Liver (tissue), 8 donors: ENCODE measurements at regions not wholly inside any gene's neighbourhood (a gene's known extent, or its start where the extent isn't known, plus 50 kb on each side); places are given as distances from the start of the nearest gene placed in this dataset.

Experiments used
- DNase-seq: peaks from one replicate; pipeline ENCODE4 v3.0.0-alpha.2; 2017; ENCODE audit warnings: low spot score
- H3K27ac ChIP-seq, 2 donors: one replicate each; pipeline ENCODE4 v1.7.0; 2013; ENCODE audit warnings: inconsistent platforms in 2 of 2, low read length in 2 of 2, control low read depth in 1 of 2, low read depth in 1 of 2, mild to moderate bottlenecking in 1 of 2
- H3K27me3 ChIP-seq, 4 donors: one replicate each; pipeline versions ENCODE4 v1.6.1 to v1.7.0; 2013; ENCODE audit warnings: low read length in 3 of 4, inconsistent platforms in 1 of 4, mild to moderate bottlenecking in 1 of 4, moderate library complexity in 1 of 4; ENCODE audit not compliant: control insufficient read depth in 4 of 4, insufficient read depth in 4 of 4
- H3K36me3 ChIP-seq, 4 donors: one replicate each; pipeline versions ENCODE4 v1.6.1 to v1.7.0; 2013; ENCODE audit warnings: low read length in 3 of 4, mild to moderate bottlenecking in 3 of 4, low read depth in 1 of 4, moderate library complexity in 1 of 4; ENCODE audit not compliant: control insufficient read depth in 4 of 4, insufficient read depth in 3 of 4
- H3K4me1 ChIP-seq, 4 donors: one replicate each; pipeline versions ENCODE4 v1.6.1 to v1.7.0; 2013; ENCODE audit warnings: low read length in 3 of 4, mild to moderate bottlenecking in 3 of 4, moderate library complexity in 1 of 4; ENCODE audit not compliant: control insufficient read depth in 4 of 4, insufficient read depth in 4 of 4
- H3K4me3 ChIP-seq, 3 donors: one replicate each; pipeline versions ENCODE4 v1.6.1 to v1.7.0; 2013; ENCODE audit warnings: low read length in 3 of 3, control low read depth in 1 of 3, low read depth in 1 of 3, mild to moderate bottlenecking in 1 of 3
- H3K9ac ChIP-seq, 2 donors: one replicate each; pipeline ENCODE4 v1.7.0; 2013; ENCODE audit warnings: low read length in 2 of 2, mild to moderate bottlenecking in 2 of 2, moderate library complexity in 2 of 2, control low read depth in 1 of 2, low read depth in 1 of 2
- H3K9me3 ChIP-seq, 4 donors: one replicate each; pipeline versions ENCODE4 v1.6.1 to v1.7.0; 2013; ENCODE audit warnings: low read length in 3 of 4; ENCODE audit not compliant: control insufficient read depth in 4 of 4
- FOXA1 ChIP-seq: IDR thresholded peaks from 2 replicates; pipeline ENCODE4 v1.6.1; 2016; ENCODE audit warnings: antibody characterized with exemption
- GABPA ChIP-seq, 2 donors: IDR thresholded peaks in 1 of 2; conservative IDR thresholded peaks in 1 of 2; 2 replicates each; pipeline ENCODE4 v1.6.1; 2016; ENCODE audit warnings: antibody characterized with exemption in 2 of 2, mild to moderate bottlenecking in 1 of 2, moderate library complexity in 1 of 2
- HNF4A ChIP-seq, 2 donors: conservative IDR thresholded peaks; 2 replicates each; pipeline ENCODE4 v1.6.1; 2016; ENCODE audit warnings: antibody characterized with exemption in 2 of 2, mild to moderate bottlenecking in 2 of 2
- JUND ChIP-seq, 2 donors: IDR thresholded peaks; 2 replicates each; pipeline ENCODE4 v1.6.1; 2016; ENCODE audit warnings: antibody characterized with exemption in 2 of 2
- NR2F2 ChIP-seq: IDR thresholded peaks from 2 replicates; pipeline ENCODE4 v1.6.1; 2016; ENCODE audit warnings: antibody characterized with exemption
- RXRA ChIP-seq, 2 donors: IDR thresholded peaks; 2 replicates each; pipeline ENCODE4 v1.6.1; 2017 to 2018; ENCODE audit warnings: antibody characterized with exemption in 2 of 2, mild to moderate bottlenecking in 1 of 2
- SP1 ChIP-seq: IDR thresholded peaks from 2 replicates; pipeline ENCODE4 v1.6.1; 2018; ENCODE audit warnings: antibody characterized with exemption, mild to moderate bottlenecking
- TAF1 ChIP-seq: conservative IDR thresholded peaks from 2 replicates; pipeline ENCODE4 v1.6.1; 2016; ENCODE audit warnings: antibody characterized with exemption, mild to moderate bottlenecking
- YY1 ChIP-seq: IDR thresholded peaks from 2 replicates; pipeline ENCODE4 v1.6.1; 2016; ENCODE audit warnings: antibody characterized with exemption, mild to moderate bottlenecking
- WGBS: extraction: QIAGEN DNeasy Blood & Tissue Kit; methylation state at CpG from one replicate; pipeline ENCODE4 v1.1.7; 2013; 5-methylcytosine and 5-hydroxymethylcytosine counted together
- TF ChIP-seq, protein P1 (sequence below): IDR thresholded peaks from 2 replicates; pipeline ENCODE4 v1.6.1; 2016; ENCODE audit warnings: antibody characterized with exemption
- TF ChIP-seq, protein P2 (sequence below): IDR thresholded peaks from 2 replicates; pipeline ENCODE4 v1.6.1; 2016; ENCODE audit warnings: antibody characterized with exemption
- TF ChIP-seq, protein P3 (sequence below): IDR thresholded peaks from 2 replicates; pipeline ENCODE4 v1.6.1; 2016; ENCODE audit warnings: antibody characterized with exemption
- TF ChIP-seq, protein P4 (sequence below): fragments of 150-350 bp; IDR thresholded peaks from 2 replicates; pipeline ENCODE4 v1.5.1; 2017; ENCODE audit warnings: improper control_type of control experiment, low read depth, low read length; ENCODE audit not compliant: missing input control
- donor health status: healthy.
- donor health status: healthy.
- donor health status: healthy.
- donor health status: healthy.
- donor health status: healthy.

DNA sequence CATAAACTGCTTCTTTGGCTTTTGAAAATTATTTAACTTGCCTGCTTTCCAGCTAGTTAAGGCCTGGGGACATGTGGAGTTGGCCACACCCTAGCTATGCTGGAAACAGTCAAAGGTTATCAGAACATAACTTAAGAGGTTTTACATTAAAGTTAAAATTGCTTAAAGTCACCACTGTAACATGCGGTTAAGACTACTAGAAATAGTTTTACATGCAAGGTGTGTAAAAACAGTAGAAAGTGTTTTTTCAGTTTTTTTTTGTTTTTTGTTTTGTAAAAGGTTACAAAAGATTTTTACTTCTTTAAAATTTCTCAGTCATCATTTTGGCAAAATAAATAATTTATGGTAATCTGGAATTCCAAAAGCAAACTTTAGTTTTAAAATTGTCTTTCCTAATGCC lies 763.1 kb downstream of the UQCRFS1 start (continued):
- TF ChIP-seq, protein P1, sequence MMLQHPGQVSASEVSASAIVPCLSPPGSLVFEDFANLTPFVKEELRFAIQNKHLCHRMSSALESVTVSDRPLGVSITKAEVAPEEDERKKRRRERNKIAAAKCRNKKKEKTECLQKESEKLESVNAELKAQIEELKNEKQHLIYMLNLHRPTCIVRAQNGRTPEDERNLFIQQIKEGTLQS: no peak

DNA sequence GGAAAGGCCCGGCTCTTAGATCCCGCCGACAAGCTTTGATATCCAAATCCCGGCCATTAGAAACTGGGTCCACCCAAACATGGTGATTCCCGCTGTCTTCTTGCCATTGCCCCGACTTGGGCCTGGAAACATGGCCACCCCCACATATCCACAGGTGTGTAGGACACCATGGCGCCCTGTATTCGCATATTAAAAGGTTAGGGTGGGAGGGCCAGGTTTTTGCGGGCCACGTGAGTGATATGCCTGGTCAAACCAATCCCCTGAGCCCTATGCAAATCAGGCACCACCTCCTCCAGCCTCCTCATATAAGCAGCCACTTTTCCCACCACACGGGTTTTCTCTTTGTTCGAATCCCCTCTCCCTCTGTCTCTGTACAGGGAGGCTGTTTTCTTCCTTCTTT lies 766.4 kb downstream of the UQCRFS1 start:
- H3K9ac ChIP-seq: no peak overlapping the region
- no peak for DNase-seq
- no peaks in the 10 kb centered on the region for H3K36me3 ChIP-seq
- no peak overlapping the region for H3K4me3 ChIP-seq
- WGBS: 91% methylated on average over 12 of the region's 12 CpGs
- no peak overlapping the region for H3K27ac ChIP-seq
- H3K9me3 ChIP-seq: no peaks in the 10 kb centered on the region
- no peaks in the 10 kb centered on the region for H3K27me3 ChIP-seq
- no peaks in the 10 kb centered on the region for H3K4me1 ChIP-seq
- TF ChIP-seq, protein P2, sequence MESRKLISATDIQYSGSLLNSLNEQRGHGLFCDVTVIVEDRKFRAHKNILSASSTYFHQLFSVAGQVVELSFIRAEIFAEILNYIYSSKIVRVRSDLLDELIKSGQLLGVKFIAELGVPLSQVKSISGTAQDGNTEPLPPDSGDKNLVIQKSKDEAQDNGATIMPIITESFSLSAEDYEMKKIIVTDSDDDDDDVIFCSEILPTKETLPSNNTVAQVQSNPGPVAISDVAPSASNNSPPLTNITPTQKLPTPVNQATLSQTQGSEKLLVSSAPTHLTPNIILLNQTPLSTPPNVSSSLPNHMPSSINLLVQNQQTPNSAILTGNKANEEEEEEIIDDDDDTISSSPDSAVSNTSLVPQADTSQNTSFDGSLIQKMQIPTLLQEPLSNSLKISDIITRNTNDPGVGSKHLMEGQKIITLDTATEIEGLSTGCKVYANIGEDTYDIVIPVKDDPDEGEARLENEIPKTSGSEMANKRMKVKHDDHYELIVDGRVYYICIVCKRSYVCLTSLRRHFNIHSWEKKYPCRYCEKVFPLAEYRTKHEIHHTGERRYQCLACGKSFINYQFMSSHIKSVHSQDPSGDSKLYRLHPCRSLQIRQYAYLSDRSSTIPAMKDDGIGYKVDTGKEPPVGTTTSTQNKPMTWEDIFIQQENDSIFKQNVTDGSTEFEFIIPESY: no peak
- TF ChIP-seq, protein P1: no peak
- TF ChIP-seq, protein P3, sequence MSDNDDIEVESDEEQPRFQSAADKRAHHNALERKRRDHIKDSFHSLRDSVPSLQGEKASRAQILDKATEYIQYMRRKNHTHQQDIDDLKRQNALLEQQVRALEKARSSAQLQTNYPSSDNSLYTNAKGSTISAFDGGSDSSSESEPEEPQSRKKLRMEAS: no peak
- TF ChIP-seq NR2F2: no peak

DNA sequence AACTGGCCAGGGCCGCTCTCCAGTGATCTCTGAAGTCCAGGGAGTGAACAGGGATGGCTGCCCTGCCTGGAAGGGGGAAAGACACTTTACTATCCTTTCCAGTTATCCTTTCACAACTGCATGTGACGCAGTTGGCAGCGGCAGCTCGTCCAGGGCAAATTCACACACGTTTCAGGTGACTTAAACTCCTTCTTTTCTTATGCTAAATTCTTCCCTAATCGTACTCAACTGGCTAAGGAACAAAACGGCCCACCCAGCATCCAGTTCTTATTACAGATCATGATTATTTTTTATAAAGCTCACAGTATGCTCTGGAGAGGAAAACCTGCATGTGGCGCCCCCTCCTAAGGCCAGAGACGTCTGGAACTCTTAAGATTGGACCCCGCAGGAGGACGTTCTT lies 767.1 kb downstream of the UQCRFS1 start:
- WGBS: 80% methylated on average over 11 of the region's 11 CpGs
- H3K9me3 ChIP-seq: no peaks in the 10 kb centered on the region
- no peak for DNase-seq
- no peak overlapping the region for H3K9ac ChIP-seq
- TF ChIP-seq TAF1: no peak
- no peak for TF ChIP-seq HNF4A (conservative IDR thresholded peaks at IDR 0.05)
- TF ChIP-seq, protein P1: no peak
- TF ChIP-seq NR2F2: no peak
- no peak for TF ChIP-seq YY1
- TF ChIP-seq SP1: no peak
- H3K4me3 ChIP-seq: no peak overlapping the region
- H3K27ac ChIP-seq: no peak overlapping the region
- no peaks in the 10 kb centered on the region for H3K36me3 ChIP-seq
- H3K4me1 ChIP-seq: no peaks in the 10 kb centered on the region
- H3K27me3 ChIP-seq: no peaks in the 10 kb centered on the region

DNA sequence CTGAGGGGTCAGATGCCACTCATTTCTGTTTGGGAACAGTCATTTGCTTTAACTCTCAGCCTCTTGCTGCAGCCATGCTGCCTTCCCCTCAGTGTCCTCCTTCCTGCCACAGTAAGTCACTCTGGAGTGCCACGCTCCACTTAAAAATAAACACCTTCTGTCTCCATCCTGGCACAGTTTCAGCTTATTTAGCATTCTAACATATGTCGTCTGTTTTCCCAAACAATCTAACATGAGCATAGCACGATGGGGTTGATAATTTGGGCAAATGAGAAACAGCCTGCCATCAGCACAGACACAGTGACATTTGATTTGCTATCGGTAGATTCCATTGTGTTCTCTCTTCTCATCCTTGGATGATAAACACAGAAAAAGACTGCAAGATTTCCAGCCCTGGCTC lies 768.6 kb downstream of the UQCRFS1 start:
- WGBS: 70% methylated on average over 4 of the region's 4 CpGs
- Histone ChIP-seq H3K27me3 (no peaks in the 10 kb centered on the region), H3K4me1 (no peaks in the 10 kb centered on the region), H3K9ac (no peak overlapping the region), H3K9me3 (no peaks in the 10 kb centered on the region), H3K36me3 (no peaks in the 10 kb centered on the region), H3K4me3 (no peak overlapping the region), H3K27ac (no peak overlapping the region)
- TF ChIP-seq, protein P4, sequence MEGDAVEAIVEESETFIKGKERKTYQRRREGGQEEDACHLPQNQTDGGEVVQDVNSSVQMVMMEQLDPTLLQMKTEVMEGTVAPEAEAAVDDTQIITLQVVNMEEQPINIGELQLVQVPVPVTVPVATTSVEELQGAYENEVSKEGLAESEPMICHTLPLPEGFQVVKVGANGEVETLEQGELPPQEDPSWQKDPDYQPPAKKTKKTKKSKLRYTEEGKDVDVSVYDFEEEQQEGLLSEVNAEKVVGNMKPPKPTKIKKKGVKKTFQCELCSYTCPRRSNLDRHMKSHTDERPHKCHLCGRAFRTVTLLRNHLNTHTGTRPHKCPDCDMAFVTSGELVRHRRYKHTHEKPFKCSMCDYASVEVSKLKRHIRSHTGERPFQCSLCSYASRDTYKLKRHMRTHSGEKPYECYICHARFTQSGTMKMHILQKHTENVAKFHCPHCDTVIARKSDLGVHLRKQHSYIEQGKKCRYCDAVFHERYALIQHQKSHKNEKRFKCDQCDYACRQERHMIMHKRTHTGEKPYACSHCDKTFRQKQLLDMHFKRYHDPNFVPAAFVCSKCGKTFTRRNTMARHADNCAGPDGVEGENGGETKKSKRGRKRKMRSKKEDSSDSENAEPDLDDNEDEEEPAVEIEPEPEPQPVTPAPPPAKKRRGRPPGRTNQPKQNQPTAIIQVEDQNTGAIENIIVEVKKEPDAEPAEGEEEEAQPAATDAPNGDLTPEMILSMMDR: no peak
- TF ChIP-seq SP1 (no peak), GABPA (IDR thresholded peaks at IDR 0.05 in 1 of 2, conservative IDR thresholded peaks at IDR 0.05 in 1 of 2) (no peak), RXRA (IDR thresholded peaks at IDR 0.05) (no peak), JUND (IDR thresholded peaks at IDR 0.05) (no peak), YY1 (no peak), FOXA1 (no peak)
- TF ChIP-seq, protein P3: no peak
- TF ChIP-seq, protein P1: no peak
- TF ChIP-seq, protein P2: no peak
- DNase-seq: no peak
